ENCODE measurements at regions not wholly inside any gene's neighbourhood (a gene's known extent, or its start where the extent isn't known, plus 50 kb on each side); places are given as distances from the start of the nearest gene placed in this dataset.

DNA sequence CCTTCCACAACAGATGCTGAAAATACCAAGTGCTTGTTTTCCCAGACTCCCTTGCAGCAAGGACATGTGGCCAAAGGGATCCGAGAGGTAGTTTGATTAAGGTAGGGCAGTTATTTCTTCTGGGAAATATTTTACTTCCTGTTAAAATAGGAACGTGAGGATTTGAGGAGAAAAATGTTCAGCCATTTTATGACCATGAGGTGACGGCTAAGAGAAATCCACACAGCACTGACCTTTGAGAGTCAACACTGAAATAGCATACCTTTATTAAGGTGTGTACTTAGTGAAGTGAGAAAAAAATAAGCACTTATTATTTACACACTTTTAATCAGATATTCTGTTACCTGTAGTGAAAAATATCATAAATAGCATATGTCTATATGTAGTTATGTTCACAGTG, 133.9 kb downstream of the PPP1R3A start:
- Histone ChIP-seq H3K4me3 (no peak overlapping the region), H3K27me3 (no peaks in the 10 kb centered on the region), H3K36me3 (no peaks in the 10 kb centered on the region), H3K27ac (no peak overlapping the region), H3K4me1 (no peaks in the 10 kb centered on the region), H3K9me3 (no peaks in the 10 kb centered on the region)
- 79 to 86% methylated on average over 3 of the region's 3 CpGs for WGBS, 2 donors
- TF ChIP-seq, protein P1, sequence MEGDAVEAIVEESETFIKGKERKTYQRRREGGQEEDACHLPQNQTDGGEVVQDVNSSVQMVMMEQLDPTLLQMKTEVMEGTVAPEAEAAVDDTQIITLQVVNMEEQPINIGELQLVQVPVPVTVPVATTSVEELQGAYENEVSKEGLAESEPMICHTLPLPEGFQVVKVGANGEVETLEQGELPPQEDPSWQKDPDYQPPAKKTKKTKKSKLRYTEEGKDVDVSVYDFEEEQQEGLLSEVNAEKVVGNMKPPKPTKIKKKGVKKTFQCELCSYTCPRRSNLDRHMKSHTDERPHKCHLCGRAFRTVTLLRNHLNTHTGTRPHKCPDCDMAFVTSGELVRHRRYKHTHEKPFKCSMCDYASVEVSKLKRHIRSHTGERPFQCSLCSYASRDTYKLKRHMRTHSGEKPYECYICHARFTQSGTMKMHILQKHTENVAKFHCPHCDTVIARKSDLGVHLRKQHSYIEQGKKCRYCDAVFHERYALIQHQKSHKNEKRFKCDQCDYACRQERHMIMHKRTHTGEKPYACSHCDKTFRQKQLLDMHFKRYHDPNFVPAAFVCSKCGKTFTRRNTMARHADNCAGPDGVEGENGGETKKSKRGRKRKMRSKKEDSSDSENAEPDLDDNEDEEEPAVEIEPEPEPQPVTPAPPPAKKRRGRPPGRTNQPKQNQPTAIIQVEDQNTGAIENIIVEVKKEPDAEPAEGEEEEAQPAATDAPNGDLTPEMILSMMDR (IDR thresholded peaks at IDR 0.05), result no peak
- no peak for TF ChIP-seq POLR2A (IDR thresholded peaks at IDR 0.05)
- intact Hi-C loops (cut with DNase I), result no loop called here
- DNase-seq, result no peak

DNA sequence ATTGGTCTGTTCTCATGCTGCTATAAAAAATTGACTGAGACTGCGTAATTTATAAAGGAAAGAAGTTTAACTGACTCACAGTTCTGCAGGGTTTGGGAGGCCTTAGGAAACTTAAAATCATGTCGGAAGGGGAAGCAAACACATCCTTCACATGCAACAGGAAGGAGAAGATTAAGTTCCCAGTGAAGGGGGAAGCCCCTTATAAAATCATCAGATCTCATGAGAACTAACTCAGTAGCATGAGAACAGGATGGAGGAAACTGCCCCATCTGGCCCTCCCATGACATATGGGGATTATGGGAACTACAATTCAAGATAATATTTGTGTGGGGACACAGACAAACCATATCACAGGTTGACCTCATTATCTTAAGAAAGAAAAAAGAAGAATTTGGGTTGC, 134.5 kb downstream of the PPP1R3A start:
- WGBS, 2 donors, result 53 to 55% methylated on average over 2 of the region's 2 CpGs
- H3K9me3 ChIP-seq, result no peaks in the 10 kb centered on the region

DNA sequence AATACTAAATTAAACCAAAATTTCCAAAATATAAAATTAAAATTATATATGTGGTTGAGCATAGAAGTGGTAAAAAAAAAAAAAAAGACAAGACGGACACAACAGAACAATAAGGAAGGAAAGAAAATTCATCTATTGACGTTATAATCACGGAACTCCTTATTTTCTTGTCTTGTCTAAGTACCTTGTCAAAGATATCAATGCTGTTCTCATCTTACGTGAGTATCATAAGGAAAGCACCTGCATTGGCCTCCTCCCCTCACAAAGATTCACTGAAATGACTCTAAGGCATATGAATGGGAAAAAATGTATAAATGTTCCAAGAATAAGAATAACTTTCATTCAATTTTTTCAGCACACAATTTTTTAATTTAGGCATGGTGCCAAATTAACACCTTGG, 135.4 kb downstream of the PPP1R3A start:
- no peak overlapping the region for H3K27ac ChIP-seq
- TF ChIP-seq, protein P1 (IDR thresholded peaks at IDR 0.05), result no peak
- no peak for TF ChIP-seq POLR2A (IDR thresholded peaks at IDR 0.05)
- H3K9me3 ChIP-seq, result no peaks in the 10 kb centered on the region
- WGBS, 2 donors, result 81 to 84% methylated on average over 4 of the region's 4 CpGs
- H3K4me1 ChIP-seq, result no peaks in the 10 kb centered on the region
- no peaks in the 10 kb centered on the region for H3K27me3 ChIP-seq
- H3K4me3 ChIP-seq, result no peak overlapping the region
- no peaks in the 10 kb centered on the region for H3K36me3 ChIP-seq
- intact Hi-C loops (cut with DNase I), result no loop called here
- DNase-seq, result no peak

More for the DNA sequence above, 134.5 kb downstream of the PPP1R3A start:
- Histone ChIP-seq H3K27ac (no peak overlapping the region), H3K27me3 (no peaks in the 10 kb centered on the region), H3K4me1 (no peaks in the 10 kb centered on the region), H3K4me3 (no peak overlapping the region), H3K36me3 (no peaks in the 10 kb centered on the region)
- intact Hi-C loops (cut with DNase I), result no loop called here
- TF ChIP-seq, protein P1 (IDR thresholded peaks at IDR 0.05), result no peak
- TF ChIP-seq POLR2A (IDR thresholded peaks at IDR 0.05), result no peak
- DNase-seq, result no peak

DNA sequence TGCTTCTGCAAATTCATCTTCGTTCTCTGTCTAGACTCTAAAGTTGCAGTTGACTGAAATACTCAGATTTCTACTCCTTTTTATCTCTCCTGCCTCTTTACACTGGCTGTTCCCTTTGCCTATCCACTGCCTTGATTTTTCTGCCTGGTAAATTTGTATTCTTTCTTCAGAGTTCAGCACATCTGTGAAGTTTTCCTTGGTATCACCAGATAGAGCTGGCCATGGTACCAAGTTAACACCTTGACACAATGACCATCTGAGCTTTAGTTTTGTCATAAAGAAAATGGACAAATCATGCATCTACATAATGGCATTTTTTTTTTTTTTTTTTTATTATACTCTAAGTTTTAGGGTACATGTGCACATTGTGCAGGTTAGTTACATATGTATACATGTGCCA, 143.0 kb downstream of the PPP1R3A start:
- no peak overlapping the region for H3K27ac ChIP-seq
- no peaks in the 10 kb centered on the region for H3K36me3 ChIP-seq
- no peak overlapping the region for H3K4me3 ChIP-seq
- no peaks in the 10 kb centered on the region for H3K9me3 ChIP-seq
- H3K4me1 ChIP-seq, result peaks cover 0 to 5% (median 0%) of the 10 kb centered on the region in 3 donors
- no peak for DNase-seq
- intact Hi-C loops (cut with DNase I), result no loop called here
- WGBS, 2 donors, result 84 to 89% methylated on average over 1 of the region's 1 CpG
- H3K27me3 ChIP-seq, result no peaks in the 10 kb centered on the region
- no peak for TF ChIP-seq POLR2A (IDR thresholded peaks at IDR 0.05)
- TF ChIP-seq, protein P1 (IDR thresholded peaks at IDR 0.05), result no peak

DNA sequence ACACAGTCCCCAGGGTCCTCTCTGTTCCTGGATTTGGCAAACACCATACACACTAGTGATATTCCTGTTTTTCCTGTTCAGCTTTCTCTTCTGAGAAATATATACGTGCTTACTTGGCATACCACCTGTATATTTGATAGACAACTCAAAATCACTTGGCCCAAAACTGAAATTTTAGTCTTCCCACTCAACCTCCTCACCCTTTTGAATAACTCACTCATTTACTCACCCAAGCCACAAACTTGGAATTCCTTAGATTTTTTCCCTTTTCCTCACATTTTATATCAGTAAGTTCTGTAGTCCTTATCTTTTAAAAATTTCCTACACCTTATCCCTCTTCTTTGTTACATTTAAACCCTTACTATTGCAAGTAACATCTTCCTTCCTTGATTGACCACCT, 143.4 kb downstream of the PPP1R3A start:
- WGBS, 2 donors, result 11 to 40% methylated on average over 1 of the region's 1 CpG
- H3K4me1 ChIP-seq, result peaks cover 0 to 5% (median 0%) of the 10 kb centered on the region in 3 donors
- H3K27ac ChIP-seq, result no peak overlapping the region
- no peaks in the 10 kb centered on the region for H3K27me3 ChIP-seq
- no peak overlapping the region for H3K4me3 ChIP-seq
- TF ChIP-seq POLR2A (IDR thresholded peaks at IDR 0.05), result no peak
- TF ChIP-seq, protein P1 (IDR thresholded peaks at IDR 0.05), result no peak
- intact Hi-C loops (cut with DNase I), result no loop called here
- no peaks in the 10 kb centered on the region for H3K36me3 ChIP-seq
- H3K9me3 ChIP-seq, result no peaks in the 10 kb centered on the region
- DNase-seq, result no peak

Measured in esophagus squamous epithelium (tissue), 5 donors.